Left hindlimb (tissue), 1 donor: ENCODE measurements at regions not wholly inside any gene's neighbourhood (a gene's known extent, or its start where the extent isn't known, plus 50 kb on each side); places are given as distances from the start of the nearest gene placed in this dataset.

Source experiments
- DNase-seq: peaks from one replicate; pipeline ENCODE4 v3.0.0-alpha.2; 2018

GRCh38 chr16:74094514-74094913 is 202.1 kb upstream of the PSMD7 start:
- no peak for DNase-seq

DNA sequence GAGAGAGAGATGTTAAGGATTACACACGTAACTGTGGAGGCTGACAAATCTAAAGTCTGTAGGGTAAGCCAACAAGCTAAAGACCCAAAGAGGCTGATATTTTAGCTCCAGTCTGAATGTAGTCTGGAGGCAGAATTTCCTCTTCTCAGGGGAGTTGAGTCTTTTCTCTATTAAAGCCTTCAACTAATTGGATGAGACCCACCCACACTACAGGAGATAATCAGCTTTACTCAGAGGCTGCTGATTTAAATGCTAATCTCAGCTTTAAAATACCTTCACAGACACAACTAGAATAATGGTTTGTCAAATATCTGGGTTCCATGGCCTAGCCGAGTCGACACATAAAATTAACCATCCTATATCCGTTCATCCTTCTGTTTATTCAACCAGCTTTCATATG is 204.3 kb upstream of the PSMD7 start:
- no peak for DNase-seq

DNA sequence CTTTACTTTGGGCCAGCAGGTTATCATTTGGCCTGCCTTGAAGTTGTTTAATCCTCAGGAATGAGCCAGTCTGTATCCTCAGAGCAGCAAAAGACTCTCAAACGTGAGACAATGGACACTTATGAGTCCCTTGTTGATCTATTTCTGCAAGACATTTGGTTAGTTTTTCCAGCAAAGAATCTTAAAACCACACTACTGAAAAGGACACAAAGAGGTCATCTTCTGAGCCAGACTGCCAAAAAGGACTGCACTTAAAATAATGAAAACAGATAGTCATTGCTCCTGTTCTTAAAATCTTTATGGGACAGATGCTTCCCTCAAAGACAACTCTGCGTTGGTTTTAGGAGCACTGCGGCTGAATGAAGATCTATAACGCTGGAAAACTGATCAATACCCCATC is 205.7 kb upstream of the PSMD7 start:
- DNase-seq: no peak

DNA sequence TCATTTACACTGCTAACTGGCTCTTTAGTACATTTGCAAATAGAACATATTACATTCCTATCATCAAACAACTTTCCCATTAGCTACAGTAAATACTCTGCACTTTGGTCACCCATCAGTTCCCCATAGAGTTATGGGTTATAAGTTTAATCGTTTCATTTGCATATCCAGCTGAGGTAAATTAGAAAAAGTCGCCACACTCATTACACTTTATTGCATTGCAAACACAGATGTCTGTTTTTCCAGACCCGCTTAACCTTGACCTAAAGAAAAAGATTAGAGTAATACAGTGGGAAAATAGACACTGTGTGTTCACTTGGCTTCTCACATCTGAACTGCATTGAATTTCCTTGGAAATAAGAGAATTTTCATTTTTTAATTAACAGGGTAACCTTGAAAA is 213.1 kb upstream of the PSMD7 start:
- DNase-seq: no peak

- no peak for DNase-seq
Observed at GRCh38 chr16:74080311-74080710, 216.3 kb upstream of the PSMD7 start.

- DNase-seq: no peak
Observed at GRCh38 chr16:74079232-74079586, 217.4 kb upstream of the PSMD7 start.

DNA sequence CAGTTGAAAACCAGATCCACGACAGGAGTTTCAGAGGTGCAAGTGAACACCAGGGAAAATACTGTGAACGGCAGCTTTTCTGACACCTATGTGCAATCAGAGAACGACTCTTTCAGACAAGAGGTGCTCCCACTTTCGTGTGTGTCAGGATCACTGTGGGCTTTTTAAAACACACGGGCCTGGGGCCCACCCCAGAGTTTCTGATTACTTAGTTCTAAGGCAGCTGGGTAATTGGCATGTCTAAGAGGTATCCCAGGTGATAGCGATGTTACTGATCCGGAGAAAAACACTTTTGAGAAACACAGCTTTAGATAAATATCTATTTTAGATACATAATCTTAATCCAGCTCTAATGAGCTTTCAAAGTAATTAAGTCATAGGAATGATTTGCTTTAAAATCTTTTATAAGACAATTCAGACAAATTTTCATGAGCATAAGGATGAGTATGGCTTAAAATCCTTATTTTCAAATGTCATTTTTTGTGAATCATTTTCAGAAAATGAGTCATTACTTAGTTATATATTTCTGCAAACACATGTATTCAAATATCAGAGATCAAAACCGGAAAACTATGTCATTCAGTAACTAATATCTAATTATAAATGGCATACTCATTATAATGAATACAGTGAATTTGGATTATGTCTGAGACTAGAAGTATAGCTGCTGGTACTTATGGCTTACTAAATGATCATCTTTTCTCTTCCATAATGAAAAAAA is 217.9 kb upstream of the PSMD7 start:
- DNase-seq: no peak

DNA sequence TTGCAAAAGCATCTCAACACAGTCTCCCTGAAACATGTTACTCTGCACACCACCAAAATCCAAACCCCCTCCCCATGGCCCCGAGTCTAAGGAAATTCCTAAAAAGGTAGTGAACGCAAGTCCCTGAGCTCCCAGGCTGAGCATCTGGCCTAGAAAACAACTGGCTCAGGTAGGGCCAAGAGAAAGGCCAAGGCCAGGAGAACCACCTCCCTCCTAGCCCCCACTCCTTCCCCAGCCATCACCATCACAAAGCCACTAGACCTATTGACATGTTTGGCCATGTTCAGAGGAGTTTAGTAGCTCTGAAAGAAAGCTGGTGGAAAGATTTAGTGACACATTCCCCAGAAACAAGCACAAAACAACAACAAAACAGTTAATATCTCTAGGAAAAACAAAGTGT is 220.0 kb upstream of the PSMD7 start:
- DNase-seq: no peak

- no peak for DNase-seq
Observed at GRCh38 chr16:74075393-74075792, 221.2 kb upstream of the PSMD7 start.

GRCh38 chr16:74073456-74073855 is 223.2 kb upstream of the PSMD7 start:
- no peak for DNase-seq

DNA sequence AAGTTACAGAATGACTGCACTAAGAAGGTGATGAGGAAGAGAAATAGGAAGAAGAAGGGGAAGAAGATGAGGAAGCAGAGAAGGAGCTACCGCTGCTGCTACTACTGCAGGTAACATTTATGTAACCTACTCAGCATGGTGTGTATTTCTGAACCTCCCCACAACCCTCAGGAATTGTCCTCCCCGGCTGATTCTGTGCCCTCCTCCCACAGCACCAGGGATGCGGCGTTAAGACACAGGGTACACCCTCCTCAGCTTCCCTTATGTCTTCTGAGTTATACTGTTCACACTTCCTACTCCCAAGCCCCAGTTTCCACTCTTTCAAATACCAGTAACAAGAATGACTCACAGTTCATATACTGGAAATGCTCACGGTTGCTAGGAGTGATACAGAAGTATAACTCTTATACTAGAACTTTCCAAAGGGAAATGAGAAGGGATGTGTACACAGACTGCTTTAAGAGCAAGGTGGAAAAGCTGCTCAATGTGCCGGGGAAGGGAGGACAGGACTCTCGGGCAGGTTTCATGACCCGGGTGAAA is 224.5 kb upstream of the PSMD7 start:
- DNase-seq: no peak

DNA sequence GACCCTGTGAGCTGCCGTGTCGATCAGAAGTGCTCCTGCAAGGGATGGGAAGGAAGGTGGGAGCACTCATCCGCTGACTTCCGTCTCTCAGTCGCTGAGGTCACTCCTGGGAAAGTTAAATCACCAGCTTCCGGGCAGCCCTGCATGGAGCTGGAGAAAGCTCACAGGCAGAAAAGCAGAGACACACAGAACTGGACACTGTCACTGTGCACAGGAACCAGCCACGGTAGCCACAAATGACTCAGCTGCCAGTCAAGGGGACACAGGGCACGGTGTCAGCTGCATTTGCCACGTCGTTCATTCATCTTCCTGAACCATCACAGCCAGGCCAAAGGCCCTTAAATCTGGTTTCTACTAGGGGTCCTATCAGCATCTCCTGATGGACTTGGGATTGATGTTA is 226.4 kb upstream of the PSMD7 start:
- DNase-seq: no peak

DNA sequence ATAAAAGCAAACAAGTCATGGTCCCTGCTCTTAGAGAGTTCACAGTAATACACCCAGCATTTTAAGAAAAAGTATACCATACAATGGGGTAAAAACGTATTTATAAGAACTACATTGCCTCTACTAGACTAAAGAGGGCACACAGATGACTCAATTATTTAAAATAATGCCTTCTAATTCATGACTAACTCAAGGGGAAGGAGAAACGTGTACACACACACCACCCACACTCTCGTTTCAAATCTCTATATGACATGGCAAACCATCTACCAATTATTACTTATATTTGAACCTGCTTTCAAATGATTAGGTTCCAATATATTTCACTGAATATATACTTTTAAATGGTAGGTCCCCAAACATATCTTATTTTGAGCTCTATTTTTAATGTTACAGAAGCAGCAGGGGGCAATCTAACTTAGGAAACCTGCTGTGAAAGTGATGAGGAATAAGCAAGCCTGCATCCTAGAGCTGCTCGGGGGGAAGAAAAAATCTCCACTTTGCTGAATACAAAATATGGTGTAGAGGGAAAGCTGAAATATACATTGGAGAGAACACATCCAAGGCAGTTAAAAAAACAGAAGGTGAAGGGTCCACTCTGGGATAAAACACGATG is 232.4 kb upstream of the PSMD7 start:
- DNase-seq: no peak

GRCh38 chr16:74053826-74054225 is 242.8 kb upstream of the PSMD7 start:
- DNase-seq: no peak

- no peak for DNase-seq
Observed at GRCh38 chr16:74053312-74053711, 243.3 kb upstream of the PSMD7 start.

DNA sequence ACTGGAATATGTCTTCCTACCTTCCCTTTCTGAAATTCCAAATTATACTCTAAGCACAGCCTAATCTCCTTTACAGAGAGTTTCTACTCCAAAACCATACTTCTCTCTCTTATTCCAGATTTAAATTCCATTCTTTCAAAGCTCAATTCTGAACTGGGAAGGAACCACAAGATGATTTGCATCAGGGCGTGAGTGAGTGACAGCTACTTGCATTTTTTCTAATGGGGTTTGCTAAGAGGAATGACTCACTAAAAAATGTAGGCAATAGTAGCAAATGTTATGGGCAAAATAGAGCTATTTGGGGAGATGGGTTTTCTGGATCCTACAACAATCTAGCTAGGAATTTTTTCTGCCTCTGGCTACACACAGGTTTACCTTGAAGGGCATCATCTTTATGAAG is 244.6 kb upstream of the PSMD7 start:
- no peak for DNase-seq

- no peak for DNase-seq
Observed at GRCh38 chr16:74049027-74049426, 247.6 kb upstream of the PSMD7 start.

GRCh38 chr16:74046524-74046923 is 250.1 kb upstream of the PSMD7 start:
- no peak for DNase-seq

DNA sequence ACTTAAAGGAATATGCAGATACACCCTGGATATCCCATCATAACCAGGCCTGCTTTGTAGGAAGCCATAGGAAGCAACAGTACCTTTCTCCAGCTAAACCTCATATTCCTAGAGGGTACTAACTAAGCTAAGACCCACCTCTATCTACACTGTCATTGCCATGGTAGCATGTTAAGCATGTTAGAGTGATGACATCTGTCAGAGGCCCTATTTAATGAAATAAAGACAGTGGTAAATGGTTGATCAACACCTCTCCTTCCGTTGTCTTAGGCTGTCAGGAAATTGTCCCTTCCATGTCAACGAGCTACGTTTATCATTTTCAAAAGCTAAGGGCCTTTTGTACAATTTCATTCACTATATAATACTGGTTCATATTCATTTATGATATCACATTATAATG is 251.1 kb upstream of the PSMD7 start:
- DNase-seq: no peak

- DNase-seq: no peak
Observed at GRCh38 chr16:74035816-74036215, 260.8 kb upstream of the PSMD7 start.

DNA sequence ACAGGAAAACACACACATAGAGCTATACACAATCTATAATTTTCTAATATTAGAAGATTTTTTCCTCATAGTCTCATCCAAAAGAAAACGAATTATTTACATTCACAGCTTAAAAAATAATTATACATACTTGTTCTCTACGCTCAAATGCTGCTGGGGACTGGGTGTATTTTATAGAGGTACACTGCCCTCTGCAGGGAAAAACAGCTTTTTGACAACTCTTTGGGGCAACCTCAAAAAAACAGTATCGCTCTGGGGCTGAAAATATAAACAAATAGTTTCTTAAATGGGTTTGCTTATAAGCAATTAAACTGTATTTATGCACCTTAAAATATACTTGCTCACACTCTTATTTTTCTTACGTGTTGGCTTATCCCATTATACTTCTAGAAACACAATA is 261.8 kb upstream of the PSMD7 start:
- no peak for DNase-seq

GRCh38 chr16:74034200-74034599 is 262.4 kb upstream of the PSMD7 start:
- DNase-seq: no peak

DNA sequence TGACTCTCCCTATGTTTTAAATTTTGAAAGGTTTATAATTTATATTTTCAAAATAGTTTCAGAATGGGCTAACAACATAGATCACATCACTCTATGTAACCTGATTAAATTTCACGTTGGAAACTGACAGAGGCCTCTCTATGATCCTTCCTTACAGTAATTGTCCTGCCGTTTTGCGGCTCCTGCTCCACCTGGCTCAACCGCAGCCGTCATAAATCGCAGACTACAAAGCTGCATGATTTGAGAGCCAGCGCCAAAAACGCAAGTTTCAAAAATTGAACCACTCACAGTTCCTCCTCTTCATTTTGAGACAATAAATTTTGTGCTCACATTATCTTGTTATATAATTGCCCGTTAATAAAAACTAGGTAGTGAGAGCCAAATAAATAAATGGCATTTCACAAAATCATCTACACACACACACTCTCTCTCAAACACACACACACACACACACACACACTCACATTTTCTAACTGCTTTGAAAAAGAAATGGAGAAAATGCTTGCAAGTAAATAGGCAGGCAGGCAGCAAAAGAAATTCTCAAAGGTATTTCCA is 263.1 kb upstream of the PSMD7 start:
- DNase-seq: no peak

GRCh38 chr16:74031551-74031950 is 265.1 kb upstream of the PSMD7 start:
- DNase-seq: no peak
